Ishikawa (cell line): ENCODE measurements at regions not wholly inside any gene's neighbourhood (a gene's known extent, or its start where the extent isn't known, plus 50 kb on each side); places are given as distances from the start of the nearest gene placed in this dataset.

ENCODE experiments used
- CEBPB ChIP-seq: IDR thresholded peaks from 2 replicates; pipeline ENCODE4 v1.6.1; 2012
- CREB1 ChIP-seq: IDR thresholded peaks from 2 replicates; pipeline ENCODE4 v1.6.1; 2012; ENCODE audit warnings: low read depth
- EGR1 ChIP-seq: IDR thresholded peaks from 2 replicates; pipeline ENCODE4 v1.6.1; 2012
- EP300 ChIP-seq: IDR thresholded peaks from 2 replicates; pipeline ENCODE4 v1.6.1; 2012; ENCODE audit warnings: borderline replicate concordance
- FOXM1 ChIP-seq: IDR thresholded peaks from 2 replicates; pipeline ENCODE4 v1.6.1; 2012; ENCODE audit warnings: low read depth, borderline replicate concordance
- NFIC ChIP-seq: IDR thresholded peaks from 2 replicates; pipeline ENCODE4 v1.6.1; 2012
- RAD21 ChIP-seq: IDR thresholded peaks from 2 replicates; pipeline ENCODE4 v1.6.1; 2012; ENCODE audit warnings: low read depth
- TAF1 ChIP-seq: IDR thresholded peaks from 2 replicates; pipeline ENCODE4 v1.6.1; 2012; ENCODE audit warnings: low read depth, mild to moderate bottlenecking
- TCF12 ChIP-seq: IDR thresholded peaks from 2 replicates; pipeline ENCODE4 v1.6.1; 2012; ENCODE audit warnings: low read depth
- TEAD4 ChIP-seq: IDR thresholded peaks from 2 replicates; pipeline ENCODE4 v1.6.1; 2012
- YY1 ChIP-seq: IDR thresholded peaks from 2 replicates; pipeline ENCODE4 v1.6.1; 2012; ENCODE audit warnings: low read depth
- ZBTB7A ChIP-seq: IDR thresholded peaks from 2 replicates; pipeline ENCODE4 v1.6.1; 2012; ENCODE audit warnings: low read depth
- TF ChIP-seq, protein P1 (sequence below): IDR thresholded peaks from 2 replicates; pipeline ENCODE4 v1.6.1; 2012
- TF ChIP-seq, protein P2 (sequence below): IDR thresholded peaks from 2 replicates; pipeline ENCODE4 v1.6.1; 2012; ENCODE audit warnings: low read depth, mild to moderate bottlenecking
- TF ChIP-seq, protein P3 (sequence below): IDR thresholded peaks from 2 replicates; pipeline ENCODE4 v1.6.1; 2012

DNA sequence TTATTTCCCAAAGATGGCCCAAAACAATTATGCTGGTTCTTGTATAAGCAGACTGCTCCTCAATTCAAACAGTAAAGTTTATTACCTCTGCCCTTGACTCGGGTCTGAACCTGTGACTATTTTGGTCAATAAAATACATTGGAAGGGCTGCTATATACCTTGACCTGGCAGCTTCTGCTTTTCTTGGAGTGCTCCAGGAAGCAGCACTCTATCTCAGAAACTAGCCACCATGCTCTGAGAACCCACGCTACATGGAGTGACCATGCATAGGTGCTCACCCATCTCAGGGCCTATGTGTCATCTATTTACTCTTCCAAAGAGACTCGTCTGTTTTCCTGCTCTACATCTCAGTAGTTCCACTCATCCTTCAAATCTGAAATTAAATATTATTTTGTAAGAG is 299.9 kb downstream of the AHR start:
- TF ChIP-seq RAD21, result no peak
- TF ChIP-seq YY1, result no peak
- TF ChIP-seq, protein P1, sequence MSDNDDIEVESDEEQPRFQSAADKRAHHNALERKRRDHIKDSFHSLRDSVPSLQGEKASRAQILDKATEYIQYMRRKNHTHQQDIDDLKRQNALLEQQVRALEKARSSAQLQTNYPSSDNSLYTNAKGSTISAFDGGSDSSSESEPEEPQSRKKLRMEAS, result no peak
- TF ChIP-seq TEAD4, result no peak
- no peak for TF ChIP-seq TAF1
- TF ChIP-seq TCF12, result no peak

DNA sequence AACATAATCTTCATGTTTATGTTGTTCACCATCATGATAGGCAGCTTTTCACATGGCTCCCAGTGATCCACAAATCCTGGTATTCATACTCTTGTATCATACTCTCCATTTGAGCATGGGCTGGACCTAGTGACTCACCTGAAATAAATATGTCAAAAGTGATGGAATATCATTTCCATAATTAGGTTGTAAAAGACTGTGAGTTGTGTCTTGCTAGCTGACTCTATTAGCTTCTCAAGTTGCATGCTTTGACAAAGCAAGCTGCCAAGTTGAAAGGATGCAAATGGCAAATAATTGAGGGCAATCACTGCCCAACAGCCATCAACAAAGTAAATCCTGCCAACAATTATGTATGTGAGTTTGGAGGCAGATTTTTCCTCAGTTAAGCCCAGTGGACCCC is 300.4 kb downstream of the AHR start:
- no peak for TF ChIP-seq YY1
- TF ChIP-seq NFIC, result peak; percentile 14; the same call in 1 of the 2 replicates

DNA sequence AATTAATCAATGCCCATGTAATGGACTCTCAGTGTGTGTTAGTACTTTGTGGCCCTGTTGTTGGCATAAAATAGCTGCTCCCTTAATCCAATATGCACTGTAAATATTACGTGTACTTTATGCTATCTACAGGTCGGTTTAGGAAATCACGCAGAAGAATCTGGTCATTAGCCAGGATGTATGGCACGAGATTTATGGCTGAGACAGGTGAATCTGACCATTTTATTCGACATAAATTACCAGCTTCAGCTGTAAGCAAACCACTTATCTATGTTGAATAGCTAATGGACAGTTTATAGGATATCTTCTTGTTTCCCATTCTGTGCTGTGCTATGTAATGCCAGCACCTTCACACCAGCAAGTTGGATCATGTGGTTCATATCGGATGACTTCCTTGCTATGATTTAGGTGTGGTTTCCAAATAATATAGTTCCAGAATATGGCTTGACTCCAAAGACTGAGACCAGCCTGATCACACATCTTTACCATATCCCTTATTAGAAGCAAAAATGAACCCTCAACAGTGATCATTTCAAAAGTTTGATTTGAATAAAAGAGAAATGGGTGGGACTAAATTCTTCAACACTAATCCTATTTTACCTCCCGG is 301.4 kb downstream of the AHR start:
- no peak for TF ChIP-seq RAD21
- TF ChIP-seq FOXM1, result no peak
- no peak for TF ChIP-seq TAF1
- no peak for TF ChIP-seq ZBTB7A
- TF ChIP-seq, protein P2, sequence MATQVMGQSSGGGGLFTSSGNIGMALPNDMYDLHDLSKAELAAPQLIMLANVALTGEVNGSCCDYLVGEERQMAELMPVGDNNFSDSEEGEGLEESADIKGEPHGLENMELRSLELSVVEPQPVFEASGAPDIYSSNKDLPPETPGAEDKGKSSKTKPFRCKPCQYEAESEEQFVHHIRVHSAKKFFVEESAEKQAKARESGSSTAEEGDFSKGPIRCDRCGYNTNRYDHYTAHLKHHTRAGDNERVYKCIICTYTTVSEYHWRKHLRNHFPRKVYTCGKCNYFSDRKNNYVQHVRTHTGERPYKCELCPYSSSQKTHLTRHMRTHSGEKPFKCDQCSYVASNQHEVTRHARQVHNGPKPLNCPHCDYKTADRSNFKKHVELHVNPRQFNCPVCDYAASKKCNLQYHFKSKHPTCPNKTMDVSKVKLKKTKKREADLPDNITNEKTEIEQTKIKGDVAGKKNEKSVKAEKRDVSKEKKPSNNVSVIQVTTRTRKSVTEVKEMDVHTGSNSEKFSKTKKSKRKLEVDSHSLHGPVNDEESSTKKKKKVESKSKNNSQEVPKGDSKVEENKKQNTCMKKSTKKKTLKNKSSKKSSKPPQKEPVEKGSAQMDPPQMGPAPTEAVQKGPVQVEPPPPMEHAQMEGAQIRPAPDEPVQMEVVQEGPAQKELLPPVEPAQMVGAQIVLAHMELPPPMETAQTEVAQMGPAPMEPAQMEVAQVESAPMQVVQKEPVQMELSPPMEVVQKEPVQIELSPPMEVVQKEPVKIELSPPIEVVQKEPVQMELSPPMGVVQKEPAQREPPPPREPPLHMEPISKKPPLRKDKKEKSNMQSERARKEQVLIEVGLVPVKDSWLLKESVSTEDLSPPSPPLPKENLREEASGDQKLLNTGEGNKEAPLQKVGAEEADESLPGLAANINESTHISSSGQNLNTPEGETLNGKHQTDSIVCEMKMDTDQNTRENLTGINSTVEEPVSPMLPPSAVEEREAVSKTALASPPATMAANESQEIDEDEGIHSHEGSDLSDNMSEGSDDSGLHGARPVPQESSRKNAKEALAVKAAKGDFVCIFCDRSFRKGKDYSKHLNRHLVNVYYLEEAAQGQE, result no peak
- no peak for TF ChIP-seq CREB1
- no peak for TF ChIP-seq TCF12
- no peak for TF ChIP-seq EGR1
- TF ChIP-seq NFIC, result no peak
- TF ChIP-seq, protein P1, result no peak
- no peak for TF ChIP-seq EP300

DNA sequence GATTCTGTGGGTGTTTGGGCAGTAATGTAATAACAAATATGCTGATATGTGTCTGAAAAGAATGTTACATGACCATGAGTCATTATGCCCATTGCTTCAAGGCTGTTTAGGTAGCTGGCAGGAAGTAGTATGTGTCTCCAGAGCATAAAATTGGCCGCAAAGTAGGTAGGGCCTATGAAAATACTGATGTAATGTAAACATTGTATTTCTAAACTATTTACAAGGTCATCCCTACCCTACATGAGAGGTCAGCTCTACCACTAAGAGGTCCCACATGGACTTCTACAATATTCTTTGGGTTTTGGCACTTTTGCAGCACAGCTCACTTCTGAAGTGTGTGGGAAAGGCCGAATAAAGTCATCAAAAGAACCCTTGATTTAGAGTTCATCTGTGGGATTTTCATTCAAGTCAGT is 301.9 kb downstream of the AHR start:
- TF ChIP-seq TEAD4 (no peak), EGR1 (no peak), CEBPB (no peak), EP300 (no peak), CREB1 (no peak), TCF12 (no peak)
- TF ChIP-seq, protein P1, result no peak

DNA sequence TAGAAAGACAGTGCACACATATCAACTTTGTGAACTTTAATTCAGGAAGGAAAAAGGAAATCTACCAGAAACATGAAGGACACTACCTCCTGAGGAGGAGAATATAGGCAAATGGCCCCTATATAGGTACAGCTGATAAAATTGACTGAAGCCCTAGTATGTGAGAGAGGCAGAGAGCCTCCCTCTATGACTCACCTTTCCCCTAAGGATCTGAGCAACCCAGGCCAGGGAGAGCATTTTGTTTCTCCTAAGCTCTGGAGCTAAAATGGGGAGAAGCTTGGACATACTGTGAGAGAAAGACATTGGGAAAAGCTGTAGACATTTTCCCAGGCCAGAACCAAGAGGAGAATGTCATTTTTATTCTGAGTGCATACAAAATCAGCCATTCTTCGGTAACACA is 303.5 kb downstream of the AHR start:
- no peak for TF ChIP-seq NFIC
- TF ChIP-seq TCF12, result no peak
- no peak for TF ChIP-seq CREB1
- no peak for TF ChIP-seq CEBPB
- TF ChIP-seq ZBTB7A, result no peak
- no peak for TF ChIP-seq FOXM1
- TF ChIP-seq, protein P1, result no peak
- no peak for TF ChIP-seq EP300
- TF ChIP-seq, protein P2, result no peak
- TF ChIP-seq TAF1, result no peak
- no peak for TF ChIP-seq EGR1
- TF ChIP-seq, protein P3, sequence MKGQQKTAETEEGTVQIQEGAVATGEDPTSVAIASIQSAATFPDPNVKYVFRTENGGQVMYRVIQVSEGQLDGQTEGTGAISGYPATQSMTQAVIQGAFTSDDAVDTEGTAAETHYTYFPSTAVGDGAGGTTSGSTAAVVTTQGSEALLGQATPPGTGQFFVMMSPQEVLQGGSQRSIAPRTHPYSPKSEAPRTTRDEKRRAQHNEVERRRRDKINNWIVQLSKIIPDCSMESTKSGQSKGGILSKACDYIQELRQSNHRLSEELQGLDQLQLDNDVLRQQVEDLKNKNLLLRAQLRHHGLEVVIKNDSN, result no peak
- TF ChIP-seq RAD21, result no peak

DNA sequence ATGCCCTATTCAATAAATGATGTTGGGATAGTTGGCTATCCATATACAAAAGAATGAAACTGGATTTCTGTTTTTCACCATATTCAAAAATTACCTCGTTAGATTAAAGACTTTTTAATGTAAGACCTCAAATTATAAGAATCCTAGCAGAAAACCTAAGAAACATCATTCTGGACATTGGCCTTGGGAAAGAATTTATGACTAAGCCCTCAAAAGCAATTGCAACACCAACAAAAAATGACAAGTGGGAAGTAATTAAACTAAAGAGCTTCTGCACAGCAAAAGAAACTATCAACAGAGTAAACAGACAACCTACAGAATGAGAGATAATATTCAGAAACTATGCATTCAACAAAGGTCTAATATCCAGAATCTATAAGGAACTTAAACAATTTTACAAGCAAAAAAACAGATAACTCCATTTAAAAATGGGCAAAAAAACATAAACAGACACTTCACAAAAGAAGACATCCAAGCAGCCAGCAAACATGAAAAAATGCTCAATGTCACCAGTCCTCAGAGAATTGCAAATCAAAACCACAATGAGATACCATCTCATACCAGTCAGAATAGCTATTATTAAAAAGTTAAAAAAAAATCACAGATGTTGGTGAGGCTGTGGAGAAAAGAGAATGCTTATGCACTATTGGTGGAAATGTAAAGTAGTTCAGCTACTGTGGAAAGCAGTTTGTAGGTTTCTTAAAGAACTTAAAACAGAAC is 309.8 kb downstream of the AHR start:
- TF ChIP-seq NFIC (no peak), EP300 (no peak), TAF1 (no peak), TCF12 (no peak), CEBPB (no peak), FOXM1 (no peak), TEAD4 (no peak), CREB1 (no peak), YY1 (no peak), EGR1 (no peak), RAD21 (no peak), ZBTB7A (no peak)
- TF ChIP-seq, protein P1, result no peak
- TF ChIP-seq, protein P2, result no peak
- TF ChIP-seq, protein P3, result no peak
